GM21737 (cell line): ENCODE measurements at regions not wholly inside any gene's neighbourhood (a gene's known extent, or its start where the extent isn't known, plus 50 kb on each side); places are given as distances from the start of the nearest gene placed in this dataset.

Experiments
- ATAC-seq: cut with Tn5 transposase; IDR thresholded peaks from one replicate; pipeline ENCODE4 v1.9.1; 2021; ENCODE audit warnings: mild to moderate bottlenecking, moderate library complexity; ENCODE audit not compliant: unreplicated experiment

DNA sequence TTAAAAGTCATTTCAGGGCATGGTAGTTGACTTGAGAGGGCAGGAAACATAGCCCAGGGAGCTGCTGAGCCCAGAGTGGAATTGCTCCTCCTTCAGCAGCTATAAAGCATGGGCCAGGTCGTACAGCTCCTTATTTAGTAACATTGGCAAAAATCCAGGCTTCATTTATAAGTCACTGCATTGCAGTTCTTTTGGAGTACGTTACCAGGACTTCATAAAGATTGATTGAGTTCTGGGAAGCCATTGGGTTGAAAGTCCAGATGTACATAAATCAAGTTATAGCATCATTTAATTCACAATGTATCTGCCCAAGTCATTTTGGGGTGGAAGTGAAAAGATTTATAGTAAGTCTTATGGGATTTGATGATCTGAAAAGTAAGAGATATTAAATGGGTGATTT, 53.0 kb upstream of the ANKEF1 start:
- ATAC-seq, result no peak

DNA sequence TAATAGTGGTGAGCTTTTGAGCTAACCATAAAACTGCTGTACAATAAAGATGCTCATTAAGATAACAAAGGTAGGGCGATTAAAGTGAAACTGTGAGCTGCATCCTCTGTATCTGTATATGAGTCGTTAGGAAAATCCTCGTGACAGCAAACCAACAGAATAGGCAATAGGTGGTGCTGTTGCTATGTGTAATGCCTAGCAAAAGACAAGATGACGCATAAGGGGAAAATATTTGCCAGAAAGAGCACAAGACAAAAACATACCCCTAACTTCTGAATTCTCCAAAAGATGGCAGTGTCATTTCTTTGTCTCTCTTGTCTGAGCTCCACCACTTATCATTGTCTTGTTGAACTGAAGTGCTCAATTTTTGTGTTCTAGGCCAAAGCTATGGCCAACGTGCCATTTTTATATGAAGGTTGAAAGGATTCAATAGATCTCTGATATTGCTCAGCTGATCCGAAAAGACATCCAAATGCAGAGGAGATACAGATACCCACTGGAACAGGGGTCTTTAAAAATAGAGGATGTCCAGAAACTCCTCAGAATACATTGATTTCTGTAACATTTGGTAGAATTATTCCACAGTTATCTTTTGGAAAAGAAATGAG, 56.3 kb upstream of the ANKEF1 start:
- peak; percentile 85 for ATAC-seq

DNA sequence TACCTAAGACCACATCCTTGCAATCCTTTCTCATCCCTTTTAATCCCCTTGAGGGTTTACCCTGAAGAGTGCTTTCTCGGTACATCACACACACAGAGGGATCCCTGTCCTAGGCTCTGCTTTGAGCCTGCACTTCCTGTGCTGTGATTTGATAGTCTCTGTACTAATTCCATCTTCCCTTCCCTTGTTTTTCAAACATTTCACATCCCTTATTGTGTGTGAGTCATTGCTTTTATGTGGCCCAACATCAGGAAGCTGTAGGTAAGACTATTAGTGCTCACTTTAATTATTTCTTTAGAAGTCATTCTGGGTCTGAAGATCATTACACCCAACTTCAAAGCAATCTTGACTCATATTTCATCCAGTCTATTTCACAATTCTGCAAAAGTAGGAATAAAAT, 57.2 kb upstream of the ANKEF1 start:
- ATAC-seq, result no peak

DNA sequence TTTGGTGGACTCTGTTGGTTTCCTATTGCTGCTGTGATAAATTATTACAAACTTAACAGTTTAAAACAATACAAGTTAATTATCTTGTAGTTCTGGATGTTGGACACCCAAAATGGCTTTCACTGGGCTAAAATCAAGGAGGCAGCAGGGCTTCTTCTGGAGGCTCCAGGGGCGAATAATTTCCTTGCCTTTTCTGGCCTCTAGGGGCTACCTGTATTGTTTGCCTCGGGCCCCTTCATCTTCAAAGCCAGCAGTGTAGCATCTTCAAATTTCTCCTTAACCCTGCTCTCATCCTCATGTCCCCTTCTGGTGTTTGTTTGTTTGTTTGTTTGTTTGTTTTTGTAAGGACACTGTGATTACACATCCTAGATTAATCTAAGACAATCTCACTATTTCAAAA, 60.5 kb upstream of the ANKEF1 start:
- ATAC-seq, result no peak

DNA sequence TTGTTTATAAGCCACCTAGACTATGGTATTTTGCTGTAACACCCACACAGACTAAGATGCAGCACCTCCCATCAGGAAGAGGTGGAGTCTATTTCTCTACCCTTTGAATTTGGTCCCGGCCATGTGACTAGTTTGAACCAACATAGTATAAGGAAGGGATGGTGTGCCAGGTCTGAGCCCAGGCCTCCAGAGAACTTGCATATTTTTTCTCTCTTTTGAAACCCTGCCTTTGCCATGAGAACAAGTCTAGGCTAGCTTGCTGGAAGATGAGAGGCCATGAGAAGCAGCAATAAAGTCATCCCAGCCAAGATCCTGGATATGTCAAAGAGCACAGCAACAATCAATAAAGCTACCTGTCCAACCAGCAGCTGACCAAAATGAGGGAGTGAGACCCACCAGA, 63.0 kb upstream of the ANKEF1 start:
- no peak for ATAC-seq

DNA sequence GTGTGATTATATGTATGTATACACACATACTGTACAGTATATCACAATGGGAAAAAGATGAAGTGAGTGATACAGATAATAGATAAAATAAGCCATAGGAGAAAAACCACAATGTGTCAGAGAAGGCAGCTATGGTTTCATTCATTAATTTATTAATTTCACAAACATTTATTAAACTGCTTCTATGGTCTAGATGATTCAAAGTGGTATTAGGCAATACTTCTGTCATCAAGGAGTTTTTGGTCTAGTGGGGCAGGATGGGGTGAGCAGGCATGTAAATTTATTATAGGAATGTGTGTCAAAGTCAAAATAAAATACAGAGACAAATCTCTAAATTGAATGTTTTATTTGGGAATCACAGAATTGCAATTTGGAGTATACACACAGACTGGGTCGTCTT, 65.2 kb upstream of the ANKEF1 start:
- ATAC-seq, result no peak

DNA sequence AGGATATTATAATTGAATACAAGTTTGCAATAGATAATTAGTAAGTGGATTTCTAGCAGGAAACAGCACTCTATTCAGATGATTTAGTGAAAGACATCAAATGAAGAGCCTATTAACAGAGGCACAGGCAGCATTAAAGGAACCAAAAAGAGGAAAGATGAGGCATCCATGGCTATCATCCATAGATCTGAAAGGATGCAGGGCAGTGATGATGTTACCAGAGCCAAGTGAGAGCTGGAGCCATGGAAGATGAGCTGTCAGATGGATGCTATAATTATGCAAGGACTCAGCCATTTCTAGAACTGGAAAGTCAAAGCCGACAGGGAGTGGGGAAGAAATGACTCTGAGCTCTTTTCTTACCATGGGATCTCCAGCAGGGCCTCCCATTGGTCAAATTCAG, 66.8 kb upstream of the ANKEF1 start:
- ATAC-seq, result no peak

DNA sequence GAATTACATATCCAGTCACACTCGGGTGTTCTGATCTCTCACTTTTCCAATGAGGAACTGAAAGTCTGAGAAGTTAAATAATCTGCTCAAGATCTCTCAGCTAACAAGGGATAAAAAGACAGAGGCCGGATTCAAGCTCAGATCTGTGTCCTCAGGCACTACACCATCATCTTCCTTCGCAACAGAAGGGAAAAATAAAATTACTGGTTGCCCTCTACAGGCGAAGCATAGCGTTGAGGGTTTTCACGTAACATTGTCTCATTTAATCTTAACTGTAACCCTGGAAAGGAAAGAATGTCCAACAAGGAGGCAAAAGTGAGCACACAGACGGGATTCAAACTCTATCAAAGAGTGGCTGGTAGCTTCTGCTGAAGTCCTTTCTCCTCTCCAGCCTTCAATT, 67.8 kb upstream of the ANKEF1 start:
- no peak for ATAC-seq

DNA sequence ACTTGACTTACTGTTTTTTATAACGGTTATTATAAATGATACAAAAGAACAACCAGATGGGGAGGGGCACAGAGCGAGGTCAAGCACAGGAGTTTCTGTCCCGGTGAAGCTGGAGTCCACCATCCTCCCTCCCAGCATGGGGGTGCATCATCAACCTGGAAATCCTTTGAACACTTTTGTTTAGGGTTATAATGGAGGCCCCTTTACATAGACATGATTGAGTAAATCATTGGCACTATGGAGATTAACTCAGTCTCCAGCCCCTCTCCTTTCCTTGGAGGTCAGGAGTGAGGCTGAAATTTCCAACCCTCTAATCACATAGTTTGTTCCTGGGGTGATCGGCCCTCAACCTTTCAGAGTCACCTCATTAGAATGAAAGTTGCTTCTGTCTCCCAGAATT, 71.8 kb upstream of the ANKEF1 start:
- ATAC-seq, result no peak

DNA sequence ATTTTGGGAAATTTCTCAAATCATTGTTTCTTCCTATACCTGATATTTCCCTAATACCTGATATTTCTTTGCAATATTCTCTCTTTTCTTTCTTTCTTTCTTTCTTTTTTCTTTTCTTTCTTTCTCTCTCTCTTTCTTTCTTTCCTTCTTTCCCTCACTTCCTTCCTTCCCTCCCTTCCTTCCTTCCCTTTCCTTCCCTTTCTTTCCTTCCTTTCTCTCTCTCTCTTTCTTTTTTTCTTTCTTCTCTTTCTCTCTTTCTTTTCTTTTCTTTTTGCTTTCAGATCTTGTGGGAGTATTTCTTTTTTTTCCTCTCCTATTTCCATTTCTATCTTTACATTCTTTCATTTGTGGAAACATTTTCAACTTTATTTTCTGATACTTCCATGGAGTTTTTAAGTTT, 76.1 kb upstream of the ANKEF1 start:
- no peak for ATAC-seq

DNA sequence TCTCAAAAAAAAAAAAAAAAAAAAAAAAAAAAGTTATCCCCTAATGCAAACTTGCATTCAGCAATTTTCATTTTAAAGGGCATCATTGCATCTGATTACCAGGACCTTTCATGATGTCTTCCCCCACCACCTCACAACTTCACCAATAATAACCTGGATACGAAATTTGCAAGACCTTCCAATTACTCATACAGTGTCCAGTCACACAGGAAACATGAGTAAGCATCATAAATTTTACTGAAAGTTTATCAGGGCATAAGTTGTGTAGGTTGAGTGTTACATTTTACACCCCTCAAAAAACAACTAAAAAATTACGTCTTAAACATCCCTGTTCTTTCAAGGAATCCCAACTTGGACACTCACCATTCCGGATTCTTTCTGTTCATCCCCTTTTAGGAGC, 79.1 kb upstream of the ANKEF1 start:
- ATAC-seq, result no peak

DNA sequence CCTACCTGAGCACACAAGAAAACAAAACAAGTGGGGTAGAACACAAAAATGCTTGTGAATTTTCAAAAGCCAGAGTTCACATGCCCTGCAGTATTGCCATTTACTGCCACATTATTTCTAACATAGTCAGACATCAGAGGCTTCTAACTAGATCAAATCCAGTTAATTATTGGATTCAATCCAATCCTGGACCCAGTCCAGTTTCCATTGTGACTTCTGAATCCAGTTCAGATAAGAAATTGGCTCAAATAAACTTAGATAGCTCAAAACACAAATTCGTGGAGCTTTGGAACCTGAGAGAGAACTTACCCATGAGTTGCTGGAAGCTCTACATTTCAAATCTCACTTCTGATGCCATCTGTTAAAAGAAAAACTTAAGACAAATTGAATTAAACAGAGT, 85.2 kb upstream of the ANKEF1 start:
- no peak for ATAC-seq

DNA sequence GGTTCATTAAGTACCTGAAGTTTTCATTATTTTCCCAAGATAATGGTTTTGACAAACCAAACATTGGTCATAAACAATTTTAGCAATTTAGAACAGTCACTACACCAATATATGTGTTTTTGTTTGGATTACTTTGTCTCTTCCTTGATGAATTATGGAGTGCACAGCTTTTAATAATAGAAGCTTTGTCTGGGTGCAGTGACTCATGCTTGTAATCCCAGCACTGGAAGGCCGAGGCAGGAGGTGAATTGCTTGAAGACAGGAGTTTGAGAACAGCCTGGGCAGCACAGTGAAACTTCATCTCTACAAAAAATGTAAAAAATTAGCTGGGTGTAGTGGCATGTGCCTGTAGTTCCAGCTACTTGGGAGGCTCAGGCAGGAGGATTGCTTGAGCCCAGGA, 89.4 kb upstream of the ANKEF1 start:
- no peak for ATAC-seq

DNA sequence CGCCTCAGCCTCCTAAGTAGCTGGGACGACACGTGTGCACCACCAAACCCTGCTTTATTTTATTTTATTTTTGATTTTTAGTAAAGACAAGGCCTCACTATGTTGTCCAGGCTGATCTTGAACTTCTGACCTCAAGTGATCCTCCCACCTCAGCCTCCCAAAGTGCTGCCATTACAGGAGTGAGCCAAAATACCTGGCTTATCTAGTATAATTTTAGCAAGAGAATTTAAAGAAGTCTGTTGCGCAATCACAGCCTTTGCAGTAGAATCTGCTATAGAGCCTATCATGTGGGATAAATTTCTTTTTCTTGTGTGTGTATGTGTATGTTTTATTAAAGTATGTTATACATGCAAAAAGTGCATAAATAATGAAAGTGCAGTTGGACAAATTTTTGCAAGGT, 92.1 kb upstream of the ANKEF1 start:
- no peak for ATAC-seq

DNA sequence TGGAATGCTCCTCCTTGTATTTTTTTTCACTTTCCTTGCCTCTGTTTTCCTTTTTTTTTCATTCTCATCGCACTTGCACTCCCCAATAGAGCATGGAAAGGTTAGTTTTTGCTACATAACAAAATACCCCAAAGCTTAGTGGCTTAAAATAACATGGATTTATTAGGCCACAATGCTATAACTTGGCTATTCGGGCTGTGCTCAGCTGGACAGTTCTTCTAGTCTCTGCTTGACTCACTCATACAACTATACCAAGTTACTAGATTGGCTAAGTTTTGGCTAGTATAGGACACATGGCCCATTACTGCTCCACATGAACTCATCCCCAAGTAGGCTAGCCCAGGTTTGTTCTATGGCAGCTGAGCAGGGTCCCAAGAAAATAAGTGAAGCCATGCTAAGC, 94.5 kb upstream of the ANKEF1 start:
- ATAC-seq, result no peak

DNA sequence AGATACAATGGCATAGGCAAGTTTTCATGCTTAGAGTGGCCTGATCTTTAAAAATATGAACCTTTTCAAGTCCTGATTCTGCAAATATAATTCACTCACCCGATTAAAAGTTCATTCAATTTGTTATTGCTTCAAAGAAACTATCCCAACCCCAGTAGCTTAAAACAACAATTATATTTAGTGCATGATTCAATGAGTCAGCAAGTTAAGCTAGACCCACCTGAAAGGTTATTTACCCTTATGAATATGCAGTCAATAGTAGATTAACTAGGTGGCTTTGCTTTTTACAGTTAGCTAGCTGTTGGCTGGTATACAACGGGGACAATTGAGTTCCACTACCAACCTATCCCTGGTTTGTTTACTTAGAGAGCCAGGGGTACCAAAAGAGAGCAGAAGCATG, 95.6 kb upstream of the ANKEF1 start:
- no peak for ATAC-seq

DNA sequence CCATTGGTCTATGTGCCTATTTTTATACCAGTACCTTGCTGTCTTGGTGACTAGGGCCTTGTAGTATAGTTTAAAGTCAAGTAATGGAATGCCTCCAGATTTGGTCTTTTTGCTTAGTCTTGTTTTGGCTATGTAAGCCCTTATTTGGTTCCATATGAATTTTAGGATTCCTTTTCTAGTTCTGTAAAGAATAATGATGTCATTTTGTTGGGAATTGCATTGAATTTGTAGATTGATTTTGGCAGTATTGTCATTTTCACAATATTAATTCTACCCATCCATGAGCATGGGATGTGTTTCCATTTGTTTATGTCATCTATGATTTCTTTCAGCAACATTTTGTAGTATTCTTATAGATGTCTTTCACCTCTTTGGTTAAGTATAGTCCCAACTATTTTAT, 96.4 kb upstream of the PAK5 start:
- ATAC-seq, result no peak

DNA sequence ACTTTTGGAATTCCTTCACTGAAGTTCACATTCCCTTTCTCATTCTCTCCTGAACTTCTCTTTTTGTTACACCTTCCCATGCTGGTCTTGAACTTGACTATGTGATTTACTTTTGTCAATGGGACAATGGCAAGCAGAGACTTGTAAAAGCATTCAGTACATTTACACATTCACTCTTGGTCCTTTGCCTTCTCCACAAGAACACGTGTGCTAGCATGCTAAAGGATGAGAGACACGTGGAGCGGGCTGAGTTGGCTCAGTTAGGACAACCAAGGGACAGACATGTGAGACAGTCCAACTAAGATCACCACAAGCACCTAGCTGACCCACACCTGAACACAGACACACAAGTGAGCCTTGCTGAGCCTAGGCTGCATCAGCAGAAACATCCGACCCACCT, 91.3 kb upstream of the PAK5 start:
- ATAC-seq, result no peak

DNA sequence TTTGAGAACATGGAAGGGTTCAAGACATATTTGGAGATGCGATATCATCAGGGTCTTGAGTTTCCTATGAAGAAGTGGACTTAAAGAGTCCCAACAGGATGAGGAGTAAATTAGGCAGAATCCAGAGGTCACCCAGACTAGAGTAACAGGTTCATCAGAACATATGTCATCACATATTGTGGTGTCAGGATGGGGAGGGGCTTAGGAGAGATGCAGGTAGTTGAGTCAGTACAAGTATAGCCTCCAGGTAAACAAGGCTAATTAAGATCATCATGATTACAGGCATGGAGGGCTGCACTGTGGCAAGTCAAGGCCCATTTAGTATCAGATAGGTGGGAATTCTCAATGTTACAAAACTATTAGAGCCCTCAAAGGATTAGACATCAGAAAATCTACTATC, 90.1 kb upstream of the PAK5 start:
- ATAC-seq, result no peak

DNA sequence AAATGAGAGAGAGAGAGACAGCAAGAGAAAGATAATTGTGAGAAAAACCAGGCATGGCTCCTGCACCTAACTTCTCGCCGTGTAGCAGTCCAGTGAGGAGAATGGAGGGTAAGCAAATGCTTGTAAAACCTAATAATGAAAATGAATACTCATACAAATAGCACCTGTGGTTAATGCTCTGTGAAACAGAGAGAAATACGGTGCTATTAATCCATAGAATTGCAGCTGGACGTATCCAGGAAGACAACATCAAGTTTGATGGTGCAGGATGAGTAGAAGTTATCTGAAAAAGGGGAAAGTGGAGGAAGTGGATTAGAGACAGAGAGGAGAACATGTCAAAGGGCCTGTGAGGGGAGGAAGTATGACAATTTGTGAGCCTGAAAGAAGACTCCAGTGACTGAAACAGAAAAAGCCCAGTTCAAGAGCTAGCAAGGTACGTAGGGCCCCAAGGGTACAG, 89.4 kb upstream of the PAK5 start:
- peak; percentile 61 for ATAC-seq

DNA sequence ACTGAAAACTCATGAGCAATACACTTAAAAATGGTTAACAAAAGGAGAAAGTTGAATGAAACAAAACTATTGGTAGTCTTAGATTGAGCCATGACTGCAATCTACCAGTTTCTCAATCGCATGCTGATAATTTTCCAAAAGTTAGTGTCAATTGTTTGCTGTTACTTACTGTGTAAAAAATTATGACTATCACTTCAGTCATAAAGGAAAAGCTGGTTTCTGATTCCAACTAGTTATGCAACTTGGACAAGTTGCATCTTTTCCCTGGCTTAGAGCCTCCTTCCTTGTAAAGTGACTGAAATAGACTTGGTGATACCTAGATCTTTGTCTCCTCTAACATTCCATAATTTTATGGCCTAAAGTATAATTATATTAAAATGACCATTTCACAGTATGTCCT, 88.3 kb upstream of the PAK5 start:
- ATAC-seq, result no peak

DNA sequence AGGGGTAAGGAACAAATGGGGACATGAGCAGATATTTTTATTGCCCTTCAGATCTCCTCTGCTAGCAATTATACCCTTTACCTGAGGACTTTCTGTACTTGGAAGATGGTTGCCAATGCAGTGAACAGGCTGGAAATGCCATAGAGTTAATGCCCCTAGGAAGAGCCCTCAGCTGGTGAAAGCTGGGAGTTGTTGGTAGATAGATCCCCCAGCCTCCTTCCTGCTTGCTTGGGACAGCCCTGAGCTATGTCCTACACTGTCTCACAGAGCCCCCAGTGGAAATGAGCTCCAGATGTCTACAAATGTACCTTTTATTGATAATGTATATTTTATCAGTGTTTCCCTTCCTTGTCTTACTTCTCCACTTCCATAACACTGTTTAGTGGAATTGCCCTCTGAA, 87.6 kb upstream of the PAK5 start:
- no peak for ATAC-seq

DNA sequence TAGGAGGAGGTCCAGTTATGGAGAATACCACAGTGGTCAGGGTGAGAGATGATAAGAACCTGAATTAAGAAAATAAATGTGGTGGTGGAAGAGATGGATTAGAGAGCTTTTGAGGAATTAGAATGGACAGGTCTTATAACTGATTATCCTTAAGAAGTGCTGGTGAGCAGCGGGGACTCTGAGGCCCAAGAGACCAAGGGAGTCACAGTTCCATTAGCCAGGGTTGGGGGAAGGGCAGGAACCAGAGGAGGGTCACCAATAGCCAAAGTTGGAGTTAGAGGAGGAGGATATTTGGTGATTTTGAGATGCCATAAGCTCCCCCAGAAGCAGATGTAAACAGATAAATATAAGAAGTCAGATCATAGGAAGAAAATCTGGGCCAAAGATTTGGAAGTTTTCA, 87.1 kb upstream of the PAK5 start:
- no peak for ATAC-seq

DNA sequence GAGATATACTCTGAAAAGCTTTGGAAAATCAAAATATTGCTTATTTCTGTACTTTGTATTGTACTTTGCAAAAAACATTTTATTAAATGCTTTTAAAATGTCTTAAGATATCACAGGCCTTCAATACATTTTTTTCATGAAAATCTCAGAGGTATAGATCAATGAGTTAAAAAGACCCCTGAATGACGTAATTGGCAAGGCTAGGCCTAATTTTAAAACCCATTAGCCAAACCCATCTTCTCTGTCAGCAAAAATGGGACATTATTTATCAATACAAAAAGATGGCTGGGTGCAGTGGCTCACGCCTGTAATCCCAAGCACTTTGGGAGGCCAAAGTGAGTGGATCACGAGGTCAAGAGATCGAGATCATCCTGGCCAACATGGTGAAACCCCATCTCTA, 84.8 kb upstream of the PAK5 start:
- ATAC-seq, result no peak
